HEK293T (cell line): ENCODE measurements at regions not wholly inside any gene's neighbourhood (a gene's known extent, or its start where the extent isn't known, plus 50 kb on each side); places are given as distances from the start of the nearest gene placed in this dataset.

Experiments used
- ARNT ChIP-seq: fragments of 450-650 bp; IDR thresholded peaks from 2 replicates; pipeline ENCODE4 v1.6.1; 2017; ENCODE audit warnings: mild to moderate bottlenecking
- ELF4 ChIP-seq: fragments of 450-650 bp; IDR thresholded peaks from 2 replicates; pipeline ENCODE4 v1.6.1; 2017; ENCODE audit warnings: antibody characterized with exemption
- FOXA1 ChIP-seq: fragments of 450-650 bp; IDR thresholded peaks from 2 replicates; pipeline ENCODE4 v1.6.1; 2016; ENCODE audit warnings: mild to moderate bottlenecking
- FOXK2 ChIP-seq: fragments of 450-650 bp; IDR thresholded peaks from 2 replicates; pipeline ENCODE4 v1.6.1; 2016; ENCODE audit warnings: mild to moderate bottlenecking
- FOXM1 ChIP-seq: fragments of 450-650 bp; IDR thresholded peaks from 2 replicates; pipeline ENCODE4 v1.6.1; 2017; ENCODE audit warnings: mild to moderate bottlenecking, borderline replicate concordance
- HDGF ChIP-seq: fragments of 450-650 bp; IDR thresholded peaks from 2 replicates; pipeline ENCODE4 v1.6.1; 2017; ENCODE audit warnings: antibody characterized with exemption, borderline replicate concordance
- NFRKB ChIP-seq: fragments of 450-650 bp; IDR thresholded peaks from 2 replicates; pipeline ENCODE4 v1.6.1; 2016; ENCODE audit warnings: mild to moderate bottlenecking, moderate library complexity
- SUZ12 ChIP-seq: fragments of 450-650 bp; IDR thresholded peaks from 2 replicates; pipeline ENCODE4 v1.6.1; 2016; ENCODE audit warnings: mild to moderate bottlenecking
- TARDBP ChIP-seq: fragments of 450-650 bp; IDR thresholded peaks from 2 replicates; pipeline ENCODE4 v1.6.1; 2016
- ZNF384 ChIP-seq: fragments of 450-650 bp; IDR thresholded peaks from 2 replicates; pipeline ENCODE4 v1.6.1; 2016

- TF ChIP-seq FOXK2 (no peak), TARDBP (no peak), ZNF384 (no peak), ARNT (no peak), FOXA1 (no peak), ELF4 (no peak), SUZ12 (no peak), HDGF (no peak), FOXM1 (no peak), NFRKB (no peak)
Measured at GRCh38 chr7:19293431-19293830, 148.2 kb upstream of the FERD3L start.
